GM12875 (cell line): ENCODE measurements at regions not wholly inside any gene's neighbourhood (a gene's known extent, or its start where the extent isn't known, plus 50 kb on each side); places are given as distances from the start of the nearest gene placed in this dataset.

Experiments used
- H3K4me3 ChIP-seq: one replicate; pipeline ENCODE4 v1.5.1; 2011; ENCODE audit warnings: low read depth, low read length, control low read depth
- TF ChIP-seq, protein P1 (sequence below): IDR thresholded peaks from 2 replicates; pipeline ENCODE4 v1.5.1; 2011; ENCODE audit warnings: low read depth, mild to moderate bottlenecking, control low read depth, inconsistent platforms, low read length, moderate library complexity, borderline replicate concordance; ENCODE audit not compliant: insufficient read depth

GRCh38 chr10:125392609-125393008 is 232.2 kb upstream of the CTBP2 start:
- H3K4me3 ChIP-seq, result no peak overlapping the region
- TF ChIP-seq, protein P1, sequence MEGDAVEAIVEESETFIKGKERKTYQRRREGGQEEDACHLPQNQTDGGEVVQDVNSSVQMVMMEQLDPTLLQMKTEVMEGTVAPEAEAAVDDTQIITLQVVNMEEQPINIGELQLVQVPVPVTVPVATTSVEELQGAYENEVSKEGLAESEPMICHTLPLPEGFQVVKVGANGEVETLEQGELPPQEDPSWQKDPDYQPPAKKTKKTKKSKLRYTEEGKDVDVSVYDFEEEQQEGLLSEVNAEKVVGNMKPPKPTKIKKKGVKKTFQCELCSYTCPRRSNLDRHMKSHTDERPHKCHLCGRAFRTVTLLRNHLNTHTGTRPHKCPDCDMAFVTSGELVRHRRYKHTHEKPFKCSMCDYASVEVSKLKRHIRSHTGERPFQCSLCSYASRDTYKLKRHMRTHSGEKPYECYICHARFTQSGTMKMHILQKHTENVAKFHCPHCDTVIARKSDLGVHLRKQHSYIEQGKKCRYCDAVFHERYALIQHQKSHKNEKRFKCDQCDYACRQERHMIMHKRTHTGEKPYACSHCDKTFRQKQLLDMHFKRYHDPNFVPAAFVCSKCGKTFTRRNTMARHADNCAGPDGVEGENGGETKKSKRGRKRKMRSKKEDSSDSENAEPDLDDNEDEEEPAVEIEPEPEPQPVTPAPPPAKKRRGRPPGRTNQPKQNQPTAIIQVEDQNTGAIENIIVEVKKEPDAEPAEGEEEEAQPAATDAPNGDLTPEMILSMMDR, result no peak

GRCh38 chr10:125392154-125392553 is 231.8 kb upstream of the CTBP2 start:
- TF ChIP-seq, protein P1, result no peak
- no peak overlapping the region for H3K4me3 ChIP-seq

GRCh38 chr10:125389648-125390047 is 229.3 kb upstream of the CTBP2 start:
- TF ChIP-seq, protein P1, result no peak
- H3K4me3 ChIP-seq, result no peak overlapping the region

GRCh38 chr10:125379592-125379991 is 219.2 kb upstream of the CTBP2 start:
- TF ChIP-seq, protein P1, result no peak
- H3K4me3 ChIP-seq, result no peak overlapping the region

GRCh38 chr10:125377368-125377767 is 217.0 kb upstream of the CTBP2 start:
- TF ChIP-seq, protein P1, result no peak
- H3K4me3 ChIP-seq, result no peak overlapping the region

DNA sequence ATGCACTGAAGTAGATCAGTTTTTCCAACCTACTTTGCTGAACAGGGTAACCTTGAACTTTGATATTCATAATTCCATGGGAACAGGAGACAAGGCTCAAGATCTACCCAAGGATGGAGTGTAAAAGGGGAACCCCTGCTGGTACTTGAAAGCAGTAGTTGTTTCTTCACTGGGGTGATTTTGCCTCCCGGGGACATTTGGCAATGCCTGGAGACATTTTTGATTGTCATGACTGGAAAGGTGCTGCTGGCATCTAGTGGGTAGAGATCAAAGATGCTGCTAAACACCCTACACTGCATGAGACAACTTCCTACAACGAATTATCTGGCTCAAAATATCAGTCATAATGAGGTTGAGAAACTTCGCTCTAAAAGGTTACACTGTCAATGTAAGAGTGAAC is 214.8 kb upstream of the CTBP2 start:
- H3K4me3 ChIP-seq, result no peak overlapping the region

GRCh38 chr10:125373546-125373945 is 213.2 kb upstream of the CTBP2 start:
- TF ChIP-seq, protein P1, result no peak
- no peak overlapping the region for H3K4me3 ChIP-seq

More for the DNA sequence above, 214.8 kb upstream of the CTBP2 start:
- TF ChIP-seq, protein P1, result no peak
